ENCODE measurements at regions not wholly inside any gene's neighbourhood (a gene's known extent, or its start where the extent isn't known, plus 50 kb on each side); places are given as distances from the start of the nearest gene placed in this dataset.

- Histone ChIP-seq H3K9me1 (ENCODE audit: control insufficient read depth, insufficient read depth, low read length) (no peaks in the 10 kb centered on the region), H3K27me3 (ENCODE audit: control insufficient read depth in 2 of 2, insufficient read depth in 2 of 2, low read length in 2 of 2) (no peaks in the 10 kb centered on the region), H3K27ac (ENCODE audit: extremely low read depth, low read depth, low read length) (no peak overlapping the region), H3K4me2 (ENCODE audit: insufficient read depth, low read length) (no peak overlapping the region), H3K79me2 (ENCODE audit: control insufficient read depth, insufficient read depth, low read length) (no peaks in the 10 kb centered on the region), H3K4me1 (replicated peaks in 1 of 2; ENCODE audit: control insufficient read depth in 2 of 2, insufficient read depth in 2 of 2, low read length in 2 of 2) (no peaks in the 10 kb centered on the region), H4K20me1 (replicated peaks; ENCODE audit: control insufficient read depth, insufficient read depth, low read length) (no peaks in the 10 kb centered on the region), H2AFZ (ENCODE audit: low read depth, low read length) (no peak overlapping the region), H3K4me3 (no peak overlapping the region), H3K36me3 (ENCODE audit: control insufficient read depth, insufficient read depth, low read length) (no peaks in the 10 kb centered on the region), H3K9me3 (replicated peaks; ENCODE audit: control insufficient read depth, insufficient read depth, low read depth, low read length) (no peaks in the 10 kb centered on the region), H3K9ac (ENCODE audit: insufficient read depth in 1 of 2, low read depth in 2 of 2, low read length in 2 of 2) (no peak overlapping the region)
- in situ Hi-C loops (cut with MboI): no loop called here
- FAIRE-seq (no peak), DNase-seq (ENCODE audit: extremely low read depth in 1 of 4, low spot score in 3 of 4) (no peak), ATAC-seq (no peak)
- WGBS (ENCODE audit: insufficient coverage, low coverage, missing lambda C conversion rate): 0% methylated on average over 1 of the region's 1 CpG
- CTCF ChIA-PET (ENCODE audit: low intra/inter-chr PET ratio): no interaction called here
- TF ChIP-seq HLTF (IDR thresholded peaks at IDR 0.05): no peak
- no peak for TF ChIP-seq ZNF696 (CRISPR knock-in tag; conservative IDR thresholded peaks at IDR 0.05)
- TF ChIP-seq IRF9 (tag; IDR thresholded peaks at IDR 0.05): no peak
- TF ChIP-seq GABPB2 (CRISPR knock-in tag; conservative IDR thresholded peaks at IDR 0.05): no peak
- no peak for TF ChIP-seq FOXP1 (CRISPR knock-in tag; IDR thresholded peaks at IDR 0.05)
- no peak for TF ChIP-seq CBX5 (IDR thresholded peaks at IDR 0.05; ENCODE audit: borderline replicate concordance, low read depth)
- TF ChIP-seq TSHZ1 (CRISPR knock-in tag; IDR thresholded peaks at IDR 0.05): no peak
- no peak for TF ChIP-seq ZNF184 (CRISPR knock-in tag; IDR thresholded peaks at IDR 0.05)
- no peak for TF ChIP-seq DDX20 (tag; IDR thresholded peaks at IDR 0.05; ENCODE audit: low read depth)
- intact Hi-C loops (cut with micrococcal nuclease): no loop called here
- POLR2A ChIA-PET: interaction anchor here (0.8 kb wide), 1 partner anchor 229 kb away, joined by 3 read pairs; the partner anchor contains the start of gene OMA1
- no TSS peak for BruUV-seq (replicated peaks)
Observed at GRCh38 chr1:58317694-58318093, 228.8 kb downstream of the OMA1 start.

All from K562 (cell line).